T-helper 17 cell (primary cell): ENCODE measurements at regions not wholly inside any gene's neighbourhood (a gene's known extent, or its start where the extent isn't known, plus 50 kb on each side); places are given as distances from the start of the nearest gene placed in this dataset.

ENCODE experiments used
- ATAC-seq: fragments of 150-1000 bp; cut with Tn5 transposase; 2 replicates; pipeline ENCODE4 v1.10.0; 2021; ENCODE audit warnings: mild to moderate bottlenecking, moderate library complexity
- DNase-seq, 3 donors: peaks; one replicate each; pipeline versions ENCODE4 v3.0.0 to v3.0.0-alpha.2; 2020 to 2021
- H3K9me3 ChIP-seq: one replicate; pipeline ENCODE4 v1.7.0; 2013; ENCODE audit warnings: low read length, mild to moderate bottlenecking; ENCODE audit not compliant: control insufficient read depth, poor library complexity, severe bottlenecking
- H3K27ac Mint-ChIP-seq: one replicate; pipeline ENCODE4 v1.8.0; 2022; ENCODE audit warnings: mild to moderate bottlenecking, moderate library complexity, mixed read lengths
- H3K27me3 Mint-ChIP-seq: one replicate; pipeline ENCODE4 v1.8.0; 2022; ENCODE audit warnings: mixed read lengths
- H3K36me3 Mint-ChIP-seq: one replicate; pipeline ENCODE4 v1.8.0; 2022; ENCODE audit warnings: low read depth, mixed read lengths
- H3K4me1 Mint-ChIP-seq: one replicate; pipeline ENCODE4 v1.8.0; 2022; ENCODE audit warnings: mild to moderate bottlenecking, mixed read lengths
- H3K4me3 Mint-ChIP-seq: one replicate; pipeline ENCODE4 v1.8.0; 2022; ENCODE audit warnings: mild to moderate bottlenecking, moderate library complexity, mixed read lengths

DNA sequence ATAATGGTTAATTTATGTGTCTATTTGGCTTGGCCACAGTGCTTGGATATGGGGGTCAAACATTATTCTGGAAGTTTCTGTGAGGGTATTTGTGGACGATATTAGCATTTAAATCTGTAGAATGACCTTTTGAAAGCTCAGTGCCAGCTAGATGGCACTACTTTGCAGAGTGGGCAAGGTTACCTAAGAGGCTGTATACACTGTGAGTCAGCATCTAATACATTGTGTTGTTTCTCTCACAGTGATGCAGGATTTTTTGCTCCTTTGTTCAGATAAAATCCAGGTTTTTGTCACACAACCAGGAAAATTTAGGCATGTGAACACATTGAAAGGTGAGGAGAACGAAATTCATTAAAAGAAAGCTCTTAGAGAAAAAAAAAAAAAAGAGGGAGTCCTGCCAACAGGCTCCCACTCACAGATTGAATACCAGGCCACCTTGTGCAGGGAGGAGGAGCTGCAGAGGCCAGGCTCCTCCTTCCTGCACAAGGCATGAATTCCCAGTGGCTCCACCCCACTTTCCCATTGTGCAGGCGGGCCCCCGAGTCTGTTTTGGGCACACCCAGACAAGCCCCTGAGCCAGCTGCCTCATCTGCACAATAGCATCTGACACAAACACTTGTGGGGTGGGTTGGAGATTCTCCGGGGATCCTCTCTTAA, 551.0 kb upstream of the ATXN8OS start:
- Mint-ChIP-seq H3K27ac (no peak overlapping the region), H3K36me3 (no peaks in the 10 kb centered on the region), H3K4me3 (no peak overlapping the region), H3K27me3 (no peaks in the 10 kb centered on the region), H3K4me1 (no peaks in the 10 kb centered on the region)
- no peaks in the 10 kb centered on the region for H3K9me3 ChIP-seq
- DNase-seq (no peak), ATAC-seq (no peak)

DNA sequence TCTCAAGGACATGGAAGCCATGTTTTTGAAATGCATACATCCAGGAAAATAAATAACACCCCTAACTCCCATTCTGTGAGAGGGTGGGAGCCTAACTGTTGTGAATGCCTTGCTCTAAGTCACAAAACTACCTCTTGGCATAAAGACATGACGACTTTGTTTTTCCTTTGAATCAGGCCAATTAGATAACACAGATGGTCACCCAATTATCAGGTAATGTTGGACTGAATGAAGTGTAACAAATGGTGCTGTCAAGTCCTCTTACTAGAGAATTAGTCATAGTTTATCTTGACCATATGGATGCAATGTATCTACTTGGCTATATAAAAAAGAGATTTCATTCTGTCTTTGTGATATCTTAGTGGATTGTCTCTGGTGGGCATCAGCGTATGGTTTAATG, 553.6 kb upstream of the ATXN8OS start:
- no peak for ATAC-seq
- no peaks in the 10 kb centered on the region for H3K9me3 ChIP-seq
- no peak for DNase-seq
- Mint-ChIP-seq H3K36me3 (no peaks in the 10 kb centered on the region), H3K4me1 (no peaks in the 10 kb centered on the region), H3K27me3 (no peaks in the 10 kb centered on the region), H3K27ac (no peak overlapping the region), H3K4me3 (no peak overlapping the region)

DNA sequence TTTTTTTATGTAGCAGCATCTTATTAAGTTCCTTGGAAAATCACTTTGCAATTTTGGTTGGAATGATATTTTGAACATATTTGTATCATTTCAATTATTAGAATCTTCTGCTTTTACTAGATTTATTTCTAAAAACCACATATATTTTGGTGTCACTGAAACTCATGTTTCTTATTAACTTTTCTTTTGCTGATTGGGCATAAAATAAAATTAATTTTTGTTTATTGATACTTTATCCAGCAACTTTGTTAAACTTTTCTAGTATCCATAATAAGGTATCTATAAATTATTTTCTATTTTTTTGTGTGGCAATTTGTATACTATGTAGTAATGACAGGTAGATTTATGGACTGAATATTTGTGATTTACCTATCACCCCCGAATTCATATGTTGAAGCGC, 556.4 kb upstream of the ATXN8OS start:
- H3K27ac Mint-ChIP-seq: no peak overlapping the region
- no peaks in the 10 kb centered on the region for H3K36me3 Mint-ChIP-seq
- no peak overlapping the region for H3K4me3 Mint-ChIP-seq
- no peak for ATAC-seq
- H3K27me3 Mint-ChIP-seq: no peaks in the 10 kb centered on the region
- DNase-seq: no peak
- no peaks in the 10 kb centered on the region for H3K9me3 ChIP-seq
- H3K4me1 Mint-ChIP-seq: no peaks in the 10 kb centered on the region

DNA sequence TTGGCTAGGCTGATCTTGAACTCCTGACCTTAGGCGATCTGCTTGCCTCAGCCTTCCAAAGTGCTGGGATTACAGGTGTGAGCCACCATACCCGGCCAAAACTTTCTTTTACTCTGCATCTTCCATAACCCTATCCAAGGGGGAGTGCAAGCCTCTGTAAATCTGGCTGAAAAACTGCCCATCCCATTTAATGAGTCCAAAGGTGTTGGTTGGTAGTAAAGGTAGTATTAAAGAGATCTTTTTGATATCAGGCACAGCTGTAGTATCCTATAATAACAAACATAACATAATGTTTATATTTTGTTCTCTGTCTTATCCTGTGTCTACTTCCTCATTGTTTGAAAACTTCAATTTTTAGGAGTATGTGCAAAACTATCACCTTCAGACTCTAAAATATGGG, 559.8 kb upstream of the ATXN8OS start:
- ATAC-seq: no peak
- DNase-seq: no peak
- H3K27ac Mint-ChIP-seq: no peak overlapping the region

DNA sequence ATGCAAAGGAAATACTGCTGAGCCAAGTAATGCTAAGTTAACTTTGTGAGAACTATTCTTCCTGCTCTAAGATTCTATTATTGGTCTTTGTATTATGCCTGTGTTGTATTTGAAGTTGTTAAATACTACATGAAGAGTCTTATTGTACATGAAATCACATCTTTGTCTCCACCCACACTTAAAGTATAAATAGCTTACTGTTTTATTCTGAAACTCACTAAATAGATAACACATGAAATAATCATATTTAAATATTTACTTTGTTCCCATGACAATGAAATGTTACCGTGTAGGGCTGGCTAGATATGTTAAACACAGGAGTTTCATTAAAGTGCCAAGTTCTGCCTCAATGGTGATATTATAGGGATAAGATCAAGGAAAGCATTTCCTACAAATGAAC, 562.1 kb upstream of the ATXN8OS start:
- ATAC-seq (no peak), DNase-seq (no peak)
- H3K9me3 ChIP-seq: no peaks in the 10 kb centered on the region
- Mint-ChIP-seq H3K36me3 (no peaks in the 10 kb centered on the region), H3K27ac (no peak overlapping the region), H3K4me1 (no peaks in the 10 kb centered on the region), H3K27me3 (no peaks in the 10 kb centered on the region), H3K4me3 (no peak overlapping the region)

More for the DNA sequence above, 559.8 kb upstream of the ATXN8OS start:
- Mint-ChIP-seq H3K27me3 (no peaks in the 10 kb centered on the region), H3K36me3 (no peaks in the 10 kb centered on the region), H3K4me3 (no peak overlapping the region), H3K4me1 (no peaks in the 10 kb centered on the region)
- no peaks in the 10 kb centered on the region for H3K9me3 ChIP-seq

DNA sequence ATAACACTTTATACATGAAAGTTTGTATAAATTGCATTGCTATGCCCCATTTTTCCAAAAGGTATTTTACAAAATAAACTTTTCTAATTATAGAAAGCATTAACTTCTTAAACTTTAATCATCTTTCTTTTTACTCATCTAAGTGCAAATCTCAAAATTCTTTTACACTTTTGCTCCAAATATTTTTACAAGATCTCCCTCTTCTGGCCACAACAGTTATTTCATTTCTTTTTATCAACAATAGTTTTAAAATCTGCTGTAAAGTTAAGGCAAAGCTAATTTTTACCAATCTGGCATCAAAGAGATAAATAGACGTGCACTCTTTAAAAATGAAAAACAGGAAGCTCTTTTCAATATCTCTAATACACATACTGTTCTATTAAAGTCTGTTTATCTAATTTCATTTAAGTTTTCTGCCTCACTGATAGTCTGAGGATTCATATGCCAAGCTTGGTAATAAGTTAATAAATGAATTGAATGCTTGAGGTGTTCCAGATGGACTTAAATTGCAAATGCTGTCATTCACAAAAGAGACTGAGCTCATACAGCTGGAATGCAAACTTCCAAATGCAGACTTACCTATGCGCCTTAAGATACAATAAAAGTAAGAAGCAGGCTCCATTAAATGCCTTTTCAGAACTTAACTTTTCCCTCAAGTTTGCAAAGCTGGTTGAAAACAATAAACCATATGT, 583.0 kb upstream of the ATXN8OS start:
- DNase-seq (no peak), ATAC-seq (no peak)
- H3K36me3 Mint-ChIP-seq: no peaks in the 10 kb centered on the region
- no peaks in the 10 kb centered on the region for H3K4me1 Mint-ChIP-seq
- no peaks in the 10 kb centered on the region for H3K9me3 ChIP-seq
- no peak overlapping the region for H3K27ac Mint-ChIP-seq
- no peak overlapping the region for H3K4me3 Mint-ChIP-seq
- H3K27me3 Mint-ChIP-seq: no peaks in the 10 kb centered on the region

DNA sequence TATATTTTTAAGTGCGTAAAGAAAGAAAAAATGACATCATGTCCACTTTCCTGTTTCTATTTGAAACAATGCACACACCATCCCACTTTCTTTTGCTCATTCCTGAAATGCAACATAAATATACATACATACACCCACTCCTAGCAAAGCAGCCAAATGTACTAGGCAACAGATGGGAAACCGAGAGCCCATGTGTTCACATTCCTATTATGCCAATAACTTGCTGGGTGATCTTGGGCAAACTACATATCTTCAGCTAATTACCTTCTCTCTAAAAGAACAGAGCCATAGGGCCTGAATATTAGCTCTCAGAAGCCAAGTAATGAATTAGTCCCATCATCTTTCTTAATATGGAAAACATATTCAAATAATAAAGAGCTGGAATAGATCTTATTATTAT, 610.6 kb upstream of the ATXN8OS start:
- H3K27me3 Mint-ChIP-seq: no peaks in the 10 kb centered on the region
- no peak overlapping the region for H3K27ac Mint-ChIP-seq
- no peaks in the 10 kb centered on the region for H3K36me3 Mint-ChIP-seq
- H3K4me3 Mint-ChIP-seq: no peak overlapping the region
- no peaks in the 10 kb centered on the region for H3K4me1 Mint-ChIP-seq
- ATAC-seq: no peak
- no peak for DNase-seq
- no peaks in the 10 kb centered on the region for H3K9me3 ChIP-seq

DNA sequence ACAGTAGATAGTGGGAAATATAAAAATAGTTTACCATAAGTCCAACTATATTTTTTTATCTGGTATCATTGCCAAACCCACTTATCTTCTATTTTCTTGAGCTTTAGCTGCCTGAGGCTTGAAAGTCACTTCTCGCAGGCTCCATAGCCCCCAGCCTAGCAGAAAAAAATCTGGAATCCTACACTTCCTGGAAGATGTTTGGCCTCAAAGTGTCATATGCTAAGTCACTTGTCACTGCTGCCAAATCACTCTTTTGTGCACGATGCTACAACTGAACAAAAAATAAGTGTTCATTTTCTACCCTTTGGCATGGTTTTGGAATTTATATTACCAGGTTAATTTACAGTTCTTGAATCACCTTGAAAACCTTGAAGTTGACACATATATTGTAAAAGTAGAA, 612.5 kb upstream of the ATXN8OS start:
- no peak for DNase-seq
- no peak overlapping the region for H3K27ac Mint-ChIP-seq
- H3K4me3 Mint-ChIP-seq: no peak overlapping the region
- H3K36me3 Mint-ChIP-seq: no peaks in the 10 kb centered on the region
- no peak for ATAC-seq
- H3K9me3 ChIP-seq: no peaks in the 10 kb centered on the region
- H3K27me3 Mint-ChIP-seq: no peaks in the 10 kb centered on the region
- no peaks in the 10 kb centered on the region for H3K4me1 Mint-ChIP-seq

DNA sequence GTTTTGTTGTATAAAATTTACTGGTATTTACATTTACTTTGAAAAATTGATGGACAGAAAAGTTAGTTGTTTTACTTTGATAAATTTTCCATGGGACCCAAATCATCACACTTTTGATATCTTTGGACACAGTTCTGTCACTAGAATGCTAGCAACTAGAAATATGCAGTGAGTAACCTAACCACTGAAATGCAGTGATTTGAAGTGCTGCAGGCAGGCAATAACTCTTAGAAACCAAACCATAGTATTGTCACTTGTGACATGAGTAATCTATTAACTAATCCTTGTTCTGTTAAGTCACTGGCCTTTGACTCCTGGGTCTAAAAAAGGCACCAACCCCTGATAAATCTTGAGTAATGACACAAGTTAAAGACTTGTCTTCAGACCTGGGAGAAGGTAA, 620.0 kb upstream of the ATXN8OS start:
- no peaks in the 10 kb centered on the region for H3K4me1 Mint-ChIP-seq
- no peaks in the 10 kb centered on the region for H3K36me3 Mint-ChIP-seq
- no peaks in the 10 kb centered on the region for H3K27me3 Mint-ChIP-seq
- no peak overlapping the region for H3K4me3 Mint-ChIP-seq
- no peak for DNase-seq
- no peak for ATAC-seq
- no peaks in the 10 kb centered on the region for H3K9me3 ChIP-seq
- no peak overlapping the region for H3K27ac Mint-ChIP-seq

DNA sequence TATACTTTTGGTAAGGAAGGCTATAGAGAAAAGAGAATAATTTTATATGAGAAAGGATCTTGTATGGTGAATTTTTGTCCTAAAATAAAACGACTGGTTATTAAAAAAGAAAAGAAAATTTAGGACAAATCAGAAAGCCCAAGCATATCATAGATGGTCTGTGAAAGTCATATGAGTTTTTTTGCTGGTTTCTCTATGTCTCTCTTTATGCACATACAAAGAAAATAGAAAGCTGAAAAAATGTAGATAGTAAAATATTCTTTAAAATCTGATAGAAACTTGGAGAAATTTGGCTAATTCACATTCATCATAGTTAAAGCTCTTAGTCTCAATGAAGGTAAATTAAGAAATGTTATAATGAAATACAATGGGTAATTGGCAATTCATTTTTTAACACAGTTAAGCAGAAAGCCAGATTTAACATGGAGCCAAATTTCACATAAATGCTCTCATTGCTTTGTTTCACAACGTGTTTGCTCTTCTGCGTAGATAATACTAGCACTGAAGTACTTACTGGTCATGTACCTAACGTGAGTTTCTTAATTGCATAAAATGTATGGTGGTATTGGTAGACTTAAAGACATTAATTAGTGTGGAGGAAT, 621.5 kb upstream of the ATXN8OS start:
- Mint-ChIP-seq H3K4me3 (no peak overlapping the region), H3K27me3 (no peaks in the 10 kb centered on the region), H3K27ac (no peak overlapping the region), H3K36me3 (no peaks in the 10 kb centered on the region), H3K4me1 (no peaks in the 10 kb centered on the region)
- ATAC-seq (no peak), DNase-seq (no peak)
- no peaks in the 10 kb centered on the region for H3K9me3 ChIP-seq

DNA sequence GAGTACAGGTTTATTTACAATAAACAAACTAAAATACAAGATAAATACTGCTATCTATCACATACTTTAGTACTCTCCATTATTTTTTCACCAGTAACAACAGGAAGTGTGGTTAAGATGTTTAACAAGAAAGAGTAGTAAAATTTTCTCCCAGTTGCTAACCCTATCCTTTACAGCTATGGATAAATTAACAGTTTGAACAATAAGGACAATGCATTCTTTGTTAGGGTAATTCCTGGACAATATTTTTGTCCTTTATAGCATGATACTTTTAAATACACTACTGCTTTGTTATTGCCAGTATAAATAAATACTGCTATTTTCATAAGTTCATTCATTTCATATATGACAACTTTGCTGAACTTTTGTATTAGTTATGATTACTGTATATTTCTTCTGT, 630.2 kb upstream of the ATXN8OS start:
- Mint-ChIP-seq H3K4me1 (no peaks in the 10 kb centered on the region), H3K27ac (no peak overlapping the region), H3K4me3 (no peak overlapping the region), H3K27me3 (no peaks in the 10 kb centered on the region), H3K36me3 (no peaks in the 10 kb centered on the region)
- no peak for ATAC-seq
- no peaks in the 10 kb centered on the region for H3K9me3 ChIP-seq
- DNase-seq: no peak

DNA sequence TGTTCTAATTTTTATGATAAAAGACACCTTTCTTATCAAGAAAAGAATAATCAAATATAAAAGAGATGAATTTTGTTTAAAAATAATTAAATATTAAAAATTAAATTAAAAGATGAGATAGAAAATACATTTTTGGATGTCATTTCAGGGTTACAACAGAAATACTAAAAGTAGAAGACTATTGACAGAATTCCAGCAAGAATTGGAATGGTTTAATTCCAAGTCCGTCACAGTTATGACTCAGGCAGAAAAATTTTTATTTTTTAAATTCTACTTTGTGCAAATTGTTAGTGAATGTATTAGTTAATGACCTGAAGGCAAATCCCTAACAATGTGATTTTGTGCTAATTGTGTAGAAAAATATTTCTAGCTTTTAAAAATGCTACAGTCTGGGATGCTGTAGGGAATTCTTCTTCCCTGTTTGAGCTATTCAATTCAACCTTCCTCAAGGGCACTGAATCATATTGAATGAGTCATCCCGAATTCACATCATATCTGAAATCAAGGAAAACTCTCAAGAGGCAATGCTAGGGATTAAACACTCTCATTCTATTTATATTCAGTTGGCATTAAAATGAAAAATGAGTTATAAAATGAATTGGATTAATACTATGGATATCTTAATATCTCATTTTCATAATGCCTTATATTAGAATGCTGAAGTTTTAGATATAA, 633.5 kb upstream of the ATXN8OS start:
- Mint-ChIP-seq H3K27ac (no peak overlapping the region), H3K36me3 (no peaks in the 10 kb centered on the region), H3K4me3 (no peak overlapping the region), H3K27me3 (no peaks in the 10 kb centered on the region), H3K4me1 (no peaks in the 10 kb centered on the region)
- ATAC-seq (no peak), DNase-seq (no peak)
- H3K9me3 ChIP-seq: no peaks in the 10 kb centered on the region

DNA sequence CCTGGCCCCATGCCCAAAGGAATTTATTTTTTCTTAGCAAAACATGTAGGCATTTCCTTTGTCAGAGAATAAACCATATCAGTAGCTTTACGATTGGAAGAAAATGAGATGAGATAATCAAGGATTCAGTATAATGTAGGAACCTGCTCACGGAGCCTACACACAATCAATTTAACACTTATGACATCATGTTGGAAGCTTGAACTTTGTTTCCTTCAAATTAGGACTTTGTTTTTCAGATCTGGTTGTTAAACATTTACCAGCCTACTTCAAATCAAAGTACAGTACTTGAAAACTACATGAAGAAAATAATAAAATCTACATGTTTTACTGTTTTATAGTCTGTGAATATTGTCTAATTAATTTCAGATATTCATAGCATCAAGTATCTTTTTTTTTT, 639.0 kb upstream of the ATXN8OS start:
- no peak for DNase-seq
- H3K27ac Mint-ChIP-seq: no peak overlapping the region
- no peaks in the 10 kb centered on the region for H3K4me1 Mint-ChIP-seq
- no peaks in the 10 kb centered on the region for H3K9me3 ChIP-seq
- no peaks in the 10 kb centered on the region for H3K36me3 Mint-ChIP-seq
- ATAC-seq: no peak
- no peaks in the 10 kb centered on the region for H3K27me3 Mint-ChIP-seq
- no peak overlapping the region for H3K4me3 Mint-ChIP-seq
